Endometrium (tissue), 2 donors: ENCODE measurements at regions not wholly inside any gene's neighbourhood (a gene's known extent, or its start where the extent isn't known, plus 50 kb on each side); places are given as distances from the start of the nearest gene placed in this dataset.

ENCODE experiments used
- FAIRE-seq: peaks from 2 replicates; lab custom pipeline; 2012; peaks lifted over from hg19 to GRCh38; lab: Jason Lieb, UNC
- donor health status: control.
- donor health status: control.

DNA sequence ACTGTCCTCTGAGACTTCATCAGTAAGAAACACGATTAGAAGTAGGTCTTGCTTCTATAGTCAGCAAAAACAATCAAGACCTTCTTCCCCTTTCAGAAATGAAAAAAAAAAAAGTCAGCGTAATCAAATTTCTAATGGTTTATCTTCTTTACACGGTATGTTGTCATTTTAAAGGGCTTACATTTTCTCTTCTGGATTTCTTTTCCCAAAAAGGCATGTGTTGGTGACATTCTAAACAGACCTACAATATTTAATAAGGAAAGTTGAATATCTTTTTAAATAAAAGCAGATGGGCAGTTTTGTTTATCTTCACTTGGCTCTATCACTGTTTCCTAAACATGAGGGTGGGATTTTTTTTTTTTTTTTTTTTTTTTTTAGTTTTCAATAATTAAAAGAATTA, 197.3 kb upstream of the ADAMTS9 start:
- peak; percentile 77 for FAIRE-seq

DNA sequence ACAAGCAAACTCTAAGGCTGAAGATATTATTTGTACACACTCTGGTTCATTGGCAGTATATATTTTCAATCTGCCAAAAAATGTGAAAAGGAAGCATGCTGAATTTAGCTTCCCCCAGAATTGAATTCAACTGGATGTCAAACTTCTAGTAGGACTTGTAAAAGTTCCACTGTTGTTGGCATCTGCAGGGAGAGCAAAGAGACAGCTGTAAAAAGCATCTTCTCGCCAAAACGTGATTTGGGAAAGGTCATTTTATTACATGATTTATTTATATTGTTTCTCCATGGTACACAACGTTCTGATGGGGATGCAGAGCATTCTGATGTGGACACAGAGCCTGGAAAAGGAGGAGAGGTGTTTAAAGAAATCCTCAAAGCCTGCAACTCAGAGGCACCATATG, 196.7 kb upstream of the ADAMTS9 start:
- FAIRE-seq: no peak

DNA sequence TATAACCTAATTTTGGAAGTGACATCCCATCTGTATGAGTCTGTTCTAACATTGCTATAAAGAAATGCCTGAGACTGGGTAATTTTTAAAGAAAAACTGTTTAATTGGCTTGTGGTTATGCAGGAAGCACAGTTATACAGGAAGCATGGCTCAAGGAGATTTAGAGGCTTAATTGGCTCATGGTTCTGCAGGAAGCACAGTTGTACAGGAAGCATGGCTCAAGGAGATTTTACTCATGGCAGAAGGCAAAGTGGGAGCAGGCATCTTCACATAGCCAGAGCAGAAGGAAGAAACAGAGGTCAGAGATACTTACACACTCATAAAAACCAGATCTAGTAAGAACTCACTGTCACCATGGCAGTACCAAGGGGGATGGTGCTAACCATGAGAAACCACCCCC, 193.1 kb upstream of the ADAMTS9 start:
- FAIRE-seq: no peak

DNA sequence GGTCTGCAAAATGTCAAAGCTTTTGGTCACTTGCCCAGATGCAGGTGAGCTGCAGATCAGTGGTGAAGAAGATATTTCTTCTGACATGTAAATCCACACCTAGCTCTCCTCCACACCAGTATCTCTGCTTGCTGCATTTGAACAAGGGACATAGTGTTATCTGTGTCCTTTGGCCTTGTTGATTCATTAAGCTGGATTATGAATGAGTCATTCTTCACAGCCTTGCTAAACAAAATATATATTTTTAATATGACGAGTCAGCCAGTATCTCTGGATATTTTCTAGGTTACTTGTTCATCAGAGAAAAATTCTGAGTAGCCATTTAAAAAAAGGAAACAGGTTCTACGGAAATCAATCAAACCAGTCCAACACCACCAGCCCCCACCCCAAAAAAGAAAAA, 190.6 kb upstream of the ADAMTS9 start:
- no peak for FAIRE-seq

DNA sequence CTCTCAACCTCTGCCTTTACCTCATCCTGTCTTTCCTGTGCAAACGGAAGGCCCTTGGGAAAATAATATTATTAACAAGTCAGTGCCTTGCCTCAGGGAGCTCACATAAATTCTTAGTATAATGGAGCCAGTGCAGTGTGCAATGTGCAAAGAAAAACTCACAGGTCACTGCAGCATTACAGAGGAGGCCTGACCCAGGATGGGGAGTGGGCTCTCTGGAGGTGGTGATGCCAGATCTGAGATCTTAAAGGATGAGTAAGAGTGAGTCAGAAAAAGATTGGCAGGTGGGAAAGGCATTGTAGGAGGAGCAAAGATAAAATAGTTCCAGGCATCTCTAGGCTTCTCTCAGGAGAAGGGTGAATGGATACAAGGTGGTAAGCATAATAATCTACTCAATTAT, 185.6 kb upstream of the ADAMTS9 start:
- no peak for FAIRE-seq

DNA sequence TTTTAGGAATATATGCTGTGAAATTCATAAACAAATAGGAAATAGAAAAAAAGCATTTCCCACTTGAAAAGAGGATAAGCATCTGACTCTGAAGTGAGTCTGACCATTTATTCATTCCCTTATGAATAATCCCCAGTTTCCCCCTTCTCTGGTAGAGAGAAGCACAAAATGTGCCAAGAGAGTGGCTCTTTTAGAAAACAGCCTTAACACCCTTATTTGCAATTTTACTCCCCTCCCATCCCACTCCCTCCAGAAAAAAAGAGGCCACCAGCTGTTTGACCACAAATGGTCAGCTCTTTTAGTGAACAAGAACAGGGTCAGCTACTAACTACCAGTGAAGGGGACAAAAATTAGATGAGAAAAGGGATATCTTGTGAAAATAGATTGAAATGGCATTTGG, 184.5 kb upstream of the ADAMTS9 start:
- FAIRE-seq: no peak

DNA sequence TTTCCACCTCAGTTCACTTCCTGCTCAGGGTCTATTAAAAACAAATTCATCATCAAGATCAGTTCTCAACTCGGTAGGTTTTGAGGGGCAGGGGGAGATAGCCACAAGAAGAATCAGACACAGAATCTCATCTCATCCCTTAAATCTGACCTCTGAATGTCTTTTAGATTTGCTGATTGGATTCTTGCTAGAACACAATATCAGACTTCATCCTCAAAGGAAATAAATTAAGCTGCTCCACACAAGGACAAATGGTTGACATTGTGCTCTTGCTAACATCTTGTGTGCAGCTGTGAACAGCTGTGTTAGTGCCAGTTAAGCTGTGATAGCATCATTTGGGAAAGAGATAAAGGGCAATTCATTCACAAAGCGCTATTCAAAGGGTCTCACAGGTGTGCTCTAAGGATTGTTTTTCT, 184.0 kb upstream of the ADAMTS9 start:
- no peak for FAIRE-seq

DNA sequence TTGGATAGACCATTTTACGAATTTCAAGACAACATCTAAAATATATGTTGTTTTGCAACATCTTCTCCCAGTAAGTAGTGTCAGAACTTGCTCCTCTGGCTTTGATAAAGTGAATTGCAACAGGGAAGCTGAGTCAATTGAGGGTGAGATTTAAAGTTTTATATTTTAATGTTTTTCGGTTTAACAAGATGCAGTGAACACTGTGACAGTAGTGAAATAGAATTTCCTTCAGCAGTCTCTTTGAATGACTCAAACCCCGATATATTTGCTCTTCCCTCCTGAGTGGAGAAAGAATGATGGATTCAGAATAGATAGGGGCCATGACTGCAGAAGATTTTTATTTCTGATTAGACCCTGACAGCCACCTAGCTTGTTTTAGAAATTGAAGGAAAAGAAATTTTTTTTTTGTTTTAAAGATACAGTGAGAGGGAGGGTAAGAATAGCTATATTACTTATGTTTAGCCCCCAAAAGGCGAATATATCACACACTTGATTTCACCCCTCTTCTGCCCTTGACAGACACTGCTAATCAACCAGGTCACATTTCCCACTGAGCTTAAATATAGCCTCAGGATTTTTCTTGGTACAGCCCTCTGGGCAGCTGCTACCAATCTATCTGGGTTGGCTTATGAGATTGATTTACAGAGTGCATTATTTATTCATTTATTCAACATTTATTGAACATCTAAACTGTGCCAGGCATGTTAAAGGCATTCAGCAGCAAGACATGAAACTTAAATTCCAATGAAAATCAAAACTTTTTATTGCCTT, 183.3 kb upstream of the ADAMTS9 start:
- FAIRE-seq: no peak

DNA sequence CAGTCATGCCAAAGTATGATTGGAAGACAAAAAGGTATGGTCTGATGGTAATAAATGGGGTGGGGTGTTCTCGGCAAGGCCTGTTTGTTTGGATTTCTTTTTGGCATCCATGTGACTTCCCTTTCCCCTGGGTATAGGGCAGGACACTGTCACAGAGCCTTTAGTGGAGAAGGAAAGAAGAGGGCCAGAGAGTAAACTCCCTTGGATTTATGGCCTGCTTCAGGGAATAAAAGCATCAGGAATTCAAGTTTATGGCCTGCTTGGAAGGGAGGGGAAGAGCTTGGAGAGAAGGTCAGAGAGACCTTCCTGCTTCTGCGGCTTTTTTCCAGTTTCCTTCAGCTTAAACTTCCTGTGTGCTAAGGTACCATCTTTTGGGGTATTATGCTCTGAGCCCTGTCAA, 179.4 kb upstream of the ADAMTS9 start:
- peak; percentile 87 for FAIRE-seq

DNA sequence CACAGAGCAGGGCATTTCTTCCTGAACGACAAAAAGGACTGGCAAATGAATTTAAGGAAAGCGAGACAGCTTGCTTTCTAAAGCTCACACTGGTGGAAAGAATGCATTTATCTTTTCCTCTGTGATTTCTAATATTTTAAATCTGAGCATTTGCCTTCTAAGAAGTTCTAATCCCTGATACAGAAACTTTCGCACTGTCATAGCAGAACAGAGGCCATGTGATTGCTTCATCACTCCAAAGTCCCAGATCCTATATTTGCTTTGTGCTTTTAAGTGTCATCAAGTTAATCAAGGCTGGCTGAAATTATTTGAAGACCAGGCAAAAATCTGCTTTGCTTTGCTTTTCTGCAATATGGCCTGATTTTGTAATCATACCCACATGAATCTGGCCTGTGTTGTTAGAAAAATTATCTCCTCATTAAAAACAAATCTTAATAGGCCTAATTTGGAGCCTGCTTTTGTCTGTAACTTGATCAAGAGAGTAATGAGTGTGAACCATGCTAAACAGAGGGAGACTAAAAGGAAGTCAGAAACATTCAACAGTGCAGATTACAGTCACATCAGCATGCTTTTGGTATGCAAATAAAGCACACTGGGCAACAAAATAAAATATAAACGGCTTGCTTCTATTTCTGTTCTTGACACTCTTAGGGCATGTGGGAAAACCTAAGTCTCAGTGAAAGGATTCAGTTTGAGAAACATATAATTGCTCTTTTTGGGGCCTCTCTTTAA, 178.2 kb upstream of the ADAMTS9 start:
- FAIRE-seq: peak; percentile 93

DNA sequence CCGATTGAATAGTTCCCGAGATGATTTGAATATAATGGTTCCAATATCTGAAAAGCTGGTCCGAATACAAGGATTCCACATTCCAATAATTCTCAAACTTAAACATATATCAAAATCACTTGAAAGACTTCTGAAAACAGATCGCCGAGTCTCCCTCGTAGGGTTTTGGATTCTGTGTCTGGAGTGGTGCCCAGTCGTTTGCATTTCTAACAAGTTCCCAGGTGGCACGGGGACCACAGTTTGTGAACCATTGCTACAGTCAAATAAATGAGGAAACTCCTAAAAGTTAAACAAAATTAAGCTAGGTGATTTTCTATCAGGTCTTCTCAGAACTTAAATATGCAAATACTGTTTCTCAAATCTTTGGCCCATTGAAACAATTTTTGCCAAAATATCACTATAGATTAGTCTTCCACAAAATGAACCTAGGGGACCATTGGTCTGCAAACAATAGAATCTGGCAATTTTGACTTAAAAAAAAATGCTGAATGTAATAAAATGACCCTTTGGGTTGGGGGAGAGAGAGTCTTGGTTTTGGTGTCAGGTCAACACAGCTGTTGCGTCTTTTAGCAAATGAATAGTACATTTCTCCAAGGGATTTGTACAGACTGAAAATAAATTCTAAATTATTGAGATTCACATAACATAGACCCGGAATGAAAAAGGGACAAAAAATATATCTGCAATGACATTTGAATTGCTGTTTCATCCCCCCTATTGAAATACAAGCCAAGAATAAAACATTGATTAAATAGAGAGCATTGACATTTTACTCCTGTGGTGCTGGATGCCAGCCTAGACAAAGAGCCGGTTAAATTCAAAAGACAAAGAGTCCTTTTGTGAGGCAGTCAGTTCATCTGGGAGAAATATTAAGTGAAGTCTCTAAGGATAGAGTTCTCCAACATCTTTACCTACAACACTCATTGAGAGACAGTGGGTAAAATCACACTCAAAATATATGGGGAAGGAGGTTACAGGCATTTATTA, 175.7 kb upstream of the ADAMTS9 start:
- no peak for FAIRE-seq

DNA sequence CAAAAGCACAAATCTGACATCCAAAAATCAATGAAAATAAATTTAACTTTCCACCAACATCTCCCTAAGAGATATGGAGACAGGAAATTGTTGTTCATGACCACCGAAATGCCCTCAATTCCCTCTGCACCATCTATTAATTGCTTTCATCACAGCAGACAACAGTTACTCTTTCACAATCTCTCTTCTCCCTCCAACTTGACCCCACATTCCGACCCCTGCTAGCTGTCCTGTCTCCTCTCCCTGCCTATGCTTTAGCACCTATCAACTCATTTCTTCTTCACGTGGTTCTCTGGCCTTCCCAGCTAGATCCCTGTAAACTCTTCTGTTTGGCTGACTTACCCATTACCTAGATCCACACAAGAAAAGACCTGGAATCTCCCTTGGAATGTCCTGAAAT, 173.9 kb upstream of the ADAMTS9 start:
- FAIRE-seq: no peak

DNA sequence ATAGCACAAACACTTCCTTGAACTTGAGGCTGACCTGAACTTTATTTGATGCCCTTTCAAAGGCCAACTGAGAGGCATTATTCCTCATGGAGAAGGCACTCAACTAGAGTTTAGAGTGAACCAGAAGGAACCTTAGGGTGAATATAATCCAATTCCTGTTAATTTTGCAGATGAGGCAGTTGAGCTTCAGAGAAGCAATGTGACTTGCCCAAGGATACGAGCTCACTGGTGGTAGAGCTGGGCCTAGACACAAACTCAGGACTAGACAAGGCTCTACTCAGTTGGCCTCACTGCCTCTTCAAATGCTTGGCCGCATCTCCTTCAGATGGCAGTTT, 172.7 kb upstream of the ADAMTS9 start:
- no peak for FAIRE-seq

DNA sequence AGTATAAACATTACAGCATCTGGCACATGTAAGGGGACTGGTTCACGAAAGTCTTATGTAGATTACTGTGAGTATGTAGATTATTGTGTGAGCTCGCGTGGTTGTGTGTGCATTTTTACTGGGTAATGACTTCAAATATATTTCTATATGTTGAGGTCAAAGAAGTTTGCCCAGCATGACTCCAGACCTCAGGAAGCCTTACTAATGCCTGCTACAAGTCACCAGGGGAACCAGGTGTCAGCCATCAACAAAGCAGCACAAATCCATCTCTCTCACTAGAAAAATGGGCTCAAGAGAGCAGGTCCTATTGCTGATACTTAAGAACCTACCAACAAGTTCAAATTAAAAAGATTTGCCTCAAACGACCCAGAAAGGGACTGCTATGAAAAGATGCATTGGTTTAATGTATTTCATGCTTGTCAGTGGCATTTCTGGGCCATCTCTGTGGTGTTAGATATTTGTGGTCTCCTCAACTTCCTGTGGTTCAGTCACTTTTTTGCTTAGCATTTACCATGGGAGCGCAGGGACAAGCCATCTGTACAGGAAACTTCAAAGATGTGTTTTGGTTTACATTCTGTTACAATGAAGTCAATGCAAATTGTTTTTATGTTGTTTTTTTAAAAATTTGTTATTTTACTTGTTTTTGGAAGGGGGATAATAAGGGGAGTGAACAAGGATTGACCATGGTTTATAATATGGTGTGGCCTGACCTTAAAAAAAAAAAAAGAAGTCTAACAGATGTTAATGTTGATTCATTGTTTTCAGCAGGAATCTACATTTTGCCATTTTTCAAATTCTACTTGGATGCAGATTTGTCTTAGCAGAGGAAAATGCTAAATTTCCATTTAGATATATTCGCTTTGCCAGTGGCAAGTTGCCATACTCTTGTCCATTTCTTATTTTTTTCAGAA, 172.1 kb upstream of the ADAMTS9 start:
- peak; percentile 99 for FAIRE-seq

DNA sequence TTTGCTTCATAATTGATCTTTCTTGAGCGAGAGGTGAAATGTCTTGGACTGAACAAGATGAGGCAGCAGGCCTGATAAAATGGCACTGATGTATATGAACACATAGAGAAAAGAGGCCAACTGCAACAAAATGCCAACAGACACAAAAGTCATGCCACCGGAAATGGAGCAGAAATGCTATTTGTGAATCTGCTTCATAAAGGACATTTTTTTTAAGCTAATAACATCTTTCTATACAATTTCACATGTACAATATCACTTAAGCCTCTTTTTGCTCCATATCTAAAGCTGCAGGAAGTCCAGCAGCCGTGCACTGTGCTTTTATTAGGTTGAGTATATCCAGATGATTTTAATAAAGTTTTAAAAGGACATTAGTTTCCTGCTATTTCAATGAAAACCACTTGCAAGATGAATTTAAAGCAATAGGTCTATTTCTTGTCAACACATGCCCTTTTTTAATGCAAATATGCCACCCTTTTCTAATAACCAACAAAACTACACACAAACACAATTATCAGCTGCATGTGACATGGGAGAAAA, 169.2 kb upstream of the ADAMTS9 start:
- no peak for FAIRE-seq

DNA sequence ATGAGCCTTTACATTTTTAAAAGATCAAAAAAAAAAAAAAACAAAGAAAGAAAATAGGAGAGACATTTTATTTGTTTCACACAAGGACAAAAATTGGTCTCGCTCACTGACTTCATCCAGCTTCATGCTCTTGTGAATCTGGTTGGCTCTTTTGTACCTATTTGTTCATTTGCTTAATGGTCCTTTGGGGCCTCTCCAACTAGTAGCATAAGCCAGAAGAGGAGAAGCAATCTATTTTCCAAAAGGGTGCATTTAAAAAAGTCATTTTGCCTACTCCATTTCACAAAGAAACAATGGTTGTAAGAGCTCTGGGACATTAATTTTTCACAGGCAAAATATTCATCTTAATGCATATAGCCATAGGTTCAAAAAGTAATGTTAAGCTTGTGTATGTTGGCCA, 168.3 kb upstream of the ADAMTS9 start:
- peak; percentile 29 for FAIRE-seq

DNA sequence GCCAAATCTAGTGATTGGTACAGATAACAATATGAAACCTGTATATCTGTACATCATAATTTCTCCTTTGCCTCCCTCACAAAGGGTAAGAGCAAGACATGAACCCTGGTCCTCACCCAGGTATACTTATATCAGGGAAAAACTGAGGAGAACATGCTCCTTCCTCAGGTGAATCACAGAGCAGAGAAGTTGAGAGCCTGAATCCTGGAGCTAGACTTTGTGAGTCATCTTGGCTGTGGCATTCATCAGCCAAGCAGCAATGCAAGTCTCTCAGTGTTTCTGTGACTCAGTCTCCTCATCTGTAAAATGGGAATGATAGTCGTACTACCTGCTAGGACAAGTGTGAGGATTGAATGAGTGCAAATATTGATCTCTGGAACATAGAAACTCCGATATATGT, 165.7 kb upstream of the ADAMTS9 start:
- FAIRE-seq: no peak

DNA sequence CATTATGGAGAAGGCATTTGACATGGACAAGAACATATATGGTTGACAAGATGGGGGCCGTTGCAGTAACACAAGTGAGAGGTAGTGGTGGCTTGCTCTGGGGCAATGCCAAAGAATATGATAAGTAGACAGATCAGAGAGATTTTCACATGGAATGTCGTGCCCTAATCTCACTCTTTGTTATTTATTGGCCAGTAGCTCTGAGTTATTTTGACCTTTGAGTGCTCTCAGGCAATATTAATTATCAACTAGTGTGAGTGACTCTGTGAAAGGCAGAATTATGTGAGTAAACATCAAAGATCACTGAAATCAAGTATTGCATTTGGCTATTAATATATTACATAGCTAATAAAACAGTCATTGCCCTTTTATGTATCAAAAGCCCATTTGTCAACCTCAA, 164.9 kb upstream of the ADAMTS9 start:
- FAIRE-seq: no peak

DNA sequence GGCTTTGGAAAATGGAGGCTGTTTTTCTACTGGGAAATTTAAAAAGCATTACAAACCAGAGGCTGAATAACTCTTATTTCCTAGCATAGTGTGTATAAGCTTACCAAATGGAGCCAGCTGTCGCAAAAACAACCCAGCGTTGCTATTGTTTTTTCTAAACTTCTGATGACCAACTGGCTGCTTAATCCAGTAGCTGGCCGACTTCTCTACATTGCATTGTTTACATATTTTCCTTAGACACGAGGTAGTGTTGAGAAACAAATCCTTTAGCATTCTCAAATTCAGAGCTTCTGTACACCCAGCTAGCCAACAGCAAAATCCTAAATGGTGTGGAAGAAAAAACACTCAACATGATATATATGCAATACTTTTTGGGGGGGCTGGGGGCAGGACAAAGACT, 161.0 kb upstream of the ADAMTS9 start:
- peak; percentile 93 for FAIRE-seq

DNA sequence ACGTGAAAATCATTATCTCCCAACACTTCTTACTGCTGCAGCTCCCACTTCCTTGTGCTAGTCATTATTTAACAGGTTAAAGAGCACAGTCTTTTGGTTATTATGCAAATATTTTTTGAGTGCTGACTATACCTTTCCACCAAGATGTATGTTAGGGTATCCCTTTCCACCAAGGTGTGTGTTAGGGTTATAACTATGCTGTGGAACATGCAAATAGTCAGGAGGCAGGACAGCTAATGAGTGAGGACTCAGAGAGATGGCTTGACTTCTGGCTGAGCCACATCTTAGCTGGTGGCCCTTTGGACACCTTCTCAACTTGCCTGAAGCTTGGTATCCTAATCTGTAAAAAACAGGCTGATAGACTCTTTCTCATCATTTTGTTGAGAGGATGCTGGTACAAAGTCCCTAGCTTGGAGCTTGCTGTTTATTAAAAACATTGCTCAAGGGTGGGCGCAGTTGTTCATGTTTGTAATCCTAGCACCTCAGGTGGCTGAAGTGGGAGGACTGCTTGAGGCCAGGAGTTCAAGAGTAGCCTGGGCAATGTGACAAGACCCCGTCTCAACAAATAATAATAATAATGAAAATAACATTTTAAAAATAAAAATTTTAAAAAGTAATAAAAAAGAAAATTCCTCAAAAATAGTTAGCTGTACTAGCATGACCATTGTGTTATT, 160.5 kb upstream of the ADAMTS9 start:
- FAIRE-seq: no peak

DNA sequence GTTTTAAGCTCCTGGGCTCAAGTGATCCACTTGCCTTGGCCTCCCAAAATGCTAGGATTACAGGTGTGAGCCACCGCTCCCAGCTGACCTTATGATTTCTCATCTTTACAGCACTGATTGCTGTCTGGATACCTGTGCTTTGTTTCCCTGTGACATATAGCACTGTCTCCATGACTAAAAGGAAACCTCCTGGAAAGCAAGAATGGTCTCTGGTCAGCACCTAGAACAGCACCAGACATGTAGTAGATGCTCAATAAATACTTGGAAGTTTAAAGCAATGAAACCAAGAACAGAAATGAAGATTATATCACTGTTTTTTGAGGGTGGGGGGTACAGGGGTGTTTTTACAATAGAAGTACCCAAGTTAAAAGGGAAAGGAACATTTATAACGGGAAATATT, 156.8 kb upstream of the ADAMTS9 start:
- FAIRE-seq: no peak
